ENCODE measurements at regions not wholly inside any gene's neighbourhood (a gene's known extent, or its start where the extent isn't known, plus 50 kb on each side); places are given as distances from the start of the nearest gene placed in this dataset.

DNA sequence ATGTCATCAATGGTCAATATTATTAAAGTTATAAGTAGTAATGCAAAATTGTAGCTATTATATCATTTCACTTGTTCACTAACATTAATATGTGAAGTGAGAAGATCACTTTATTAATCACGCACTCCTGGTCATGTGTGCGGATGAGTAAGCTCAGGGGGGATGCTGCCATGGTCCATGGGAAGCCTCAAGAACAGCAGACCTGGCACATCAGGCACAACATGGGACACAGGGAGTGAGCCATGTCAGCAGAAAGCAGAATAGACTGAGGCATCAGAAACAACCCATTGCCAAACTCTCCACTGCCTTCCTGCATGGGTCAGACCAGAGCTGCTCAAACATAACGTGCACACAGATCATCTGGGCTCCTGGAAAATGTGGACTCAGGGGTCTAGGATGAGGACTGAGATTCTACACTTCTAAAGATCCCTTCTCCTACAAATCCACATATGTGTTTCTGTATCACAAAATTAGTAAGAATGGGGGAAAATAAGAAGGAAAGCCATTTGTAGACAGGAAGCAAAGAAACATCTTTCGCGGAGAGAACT is 63.8 kb upstream of the VPREB1 start:
- TF ChIP-seq, protein P1, sequence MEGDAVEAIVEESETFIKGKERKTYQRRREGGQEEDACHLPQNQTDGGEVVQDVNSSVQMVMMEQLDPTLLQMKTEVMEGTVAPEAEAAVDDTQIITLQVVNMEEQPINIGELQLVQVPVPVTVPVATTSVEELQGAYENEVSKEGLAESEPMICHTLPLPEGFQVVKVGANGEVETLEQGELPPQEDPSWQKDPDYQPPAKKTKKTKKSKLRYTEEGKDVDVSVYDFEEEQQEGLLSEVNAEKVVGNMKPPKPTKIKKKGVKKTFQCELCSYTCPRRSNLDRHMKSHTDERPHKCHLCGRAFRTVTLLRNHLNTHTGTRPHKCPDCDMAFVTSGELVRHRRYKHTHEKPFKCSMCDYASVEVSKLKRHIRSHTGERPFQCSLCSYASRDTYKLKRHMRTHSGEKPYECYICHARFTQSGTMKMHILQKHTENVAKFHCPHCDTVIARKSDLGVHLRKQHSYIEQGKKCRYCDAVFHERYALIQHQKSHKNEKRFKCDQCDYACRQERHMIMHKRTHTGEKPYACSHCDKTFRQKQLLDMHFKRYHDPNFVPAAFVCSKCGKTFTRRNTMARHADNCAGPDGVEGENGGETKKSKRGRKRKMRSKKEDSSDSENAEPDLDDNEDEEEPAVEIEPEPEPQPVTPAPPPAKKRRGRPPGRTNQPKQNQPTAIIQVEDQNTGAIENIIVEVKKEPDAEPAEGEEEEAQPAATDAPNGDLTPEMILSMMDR (IDR thresholded peaks at IDR 0.05): no peak
- TF ChIP-seq POLR2A (IDR thresholded peaks at IDR 0.05): no peak

Data from lower leg skin (tissue), 3 donors.